ENCODE measurements at regions not wholly inside any gene's neighbourhood (a gene's known extent, or its start where the extent isn't known, plus 50 kb on each side); places are given as distances from the start of the nearest gene placed in this dataset.

DNA sequence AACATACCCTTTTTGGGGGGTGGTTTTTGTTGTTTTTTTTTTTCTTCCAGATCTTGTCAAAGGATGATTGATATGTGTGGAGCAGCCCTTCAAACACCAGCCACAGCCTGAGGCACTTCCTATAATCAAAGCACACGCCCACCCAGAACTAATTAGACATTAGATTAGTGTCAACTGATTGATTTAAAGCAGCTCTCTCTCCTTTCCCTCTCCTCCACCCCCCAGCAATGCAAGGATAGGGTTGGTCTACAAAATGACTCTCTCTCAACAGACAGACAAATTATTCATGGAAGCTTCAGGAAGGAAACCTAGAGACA is 250.3 kb upstream of the SOX9 start:
- TF ChIP-seq POLR2AphosphoS5 (IDR thresholded peaks at IDR 0.05; ENCODE audit: insufficient read depth in 1 of 2, low read depth in 1 of 2) = no peak
- TF ChIP-seq, protein P1, sequence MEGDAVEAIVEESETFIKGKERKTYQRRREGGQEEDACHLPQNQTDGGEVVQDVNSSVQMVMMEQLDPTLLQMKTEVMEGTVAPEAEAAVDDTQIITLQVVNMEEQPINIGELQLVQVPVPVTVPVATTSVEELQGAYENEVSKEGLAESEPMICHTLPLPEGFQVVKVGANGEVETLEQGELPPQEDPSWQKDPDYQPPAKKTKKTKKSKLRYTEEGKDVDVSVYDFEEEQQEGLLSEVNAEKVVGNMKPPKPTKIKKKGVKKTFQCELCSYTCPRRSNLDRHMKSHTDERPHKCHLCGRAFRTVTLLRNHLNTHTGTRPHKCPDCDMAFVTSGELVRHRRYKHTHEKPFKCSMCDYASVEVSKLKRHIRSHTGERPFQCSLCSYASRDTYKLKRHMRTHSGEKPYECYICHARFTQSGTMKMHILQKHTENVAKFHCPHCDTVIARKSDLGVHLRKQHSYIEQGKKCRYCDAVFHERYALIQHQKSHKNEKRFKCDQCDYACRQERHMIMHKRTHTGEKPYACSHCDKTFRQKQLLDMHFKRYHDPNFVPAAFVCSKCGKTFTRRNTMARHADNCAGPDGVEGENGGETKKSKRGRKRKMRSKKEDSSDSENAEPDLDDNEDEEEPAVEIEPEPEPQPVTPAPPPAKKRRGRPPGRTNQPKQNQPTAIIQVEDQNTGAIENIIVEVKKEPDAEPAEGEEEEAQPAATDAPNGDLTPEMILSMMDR (IDR thresholded peaks at IDR 0.05) = no peak
- no peak for TF ChIP-seq POLR2A (IDR thresholded peaks at IDR 0.05)

Data from vagina (tissue), 2 donors.